Upper lobe of left lung (tissue), 6 donors: ENCODE measurements at regions not wholly inside any gene's neighbourhood (a gene's known extent, or its start where the extent isn't known, plus 50 kb on each side); places are given as distances from the start of the nearest gene placed in this dataset.

Experiments used
- ATAC-seq, 2 donors: fragments of 200-7000 bp; cut with Tn5 transposase; one replicate each; pipeline ENCODE4 v1.9.1; 2022; ENCODE audit warnings: mild to moderate bottlenecking in 2 of 2, moderate library complexity in 2 of 2; ENCODE audit not compliant: low FRiP score in 2 of 2
- DNase-seq, 2 donors: peaks; one replicate each; pipeline ENCODE4 v3.0.0-alpha.2; 2019 to 2020
- H3K27ac ChIP-seq, 4 donors: fragments of 200-600 bp; sonication (generic); one replicate each; pipeline ENCODE4 v1.5.1; 2016 to 2019
- H3K27me3 ChIP-seq, 4 donors: fragments of 200-600 bp; sonication (generic); one replicate each; pipeline ENCODE4 v1.5.1; 2017 to 2019
- H3K36me3 ChIP-seq, 4 donors: fragments of 200-600 bp; sonication (generic); one replicate each; pipeline ENCODE4 v1.5.1; 2016 to 2019
- H3K4me1 ChIP-seq, 4 donors: fragments of 200-600 bp; sonication (generic); one replicate each; pipeline ENCODE4 v1.5.1; 2018 to 2019
- H3K4me3 ChIP-seq, 4 donors: fragments of 200-600 bp; sonication (generic); one replicate each; pipeline ENCODE4 v1.5.1; 2017 to 2019; ENCODE audit warnings: mild to moderate bottlenecking in 2 of 4, moderate library complexity in 1 of 4
- H3K9me3 ChIP-seq, 4 donors: fragments of 200-600 bp; sonication (generic); one replicate each; pipeline ENCODE4 v1.5.1; 2018 to 2019
- CTCF ChIP-seq, 6 experiments: fragments of 450-650 bp in 4 of 6; fragments of 200-600 bp in 2 of 6; sonication (generic) in 2 of 6; IDR thresholded peaks; one replicate each; pipeline ENCODE4 v1.5.1; 2016 to 2019; ENCODE audit warnings: antibody characterized with exemption in 6 of 6
- EP300 ChIP-seq, 4 donors: sonication (generic); formaldehyde crosslinking; IDR thresholded peaks; one replicate each; pipeline ENCODE4 v1.5.1; 2017; ENCODE audit warnings: antibody characterized with exemption in 4 of 4, control low read depth in 2 of 4
- POLR2A ChIP-seq, 4 donors: fragments of 450-650 bp; IDR thresholded peaks; one replicate each; pipeline ENCODE4 v1.5.1; 2016 to 2017; ENCODE audit warnings: antibody characterized with exemption in 4 of 4, mild to moderate bottlenecking in 2 of 4
- POLR2AphosphoS5 ChIP-seq, 2 donors: sonication (generic); formaldehyde crosslinking; IDR thresholded peaks; one replicate each; pipeline ENCODE4 v1.5.1; 2017; ENCODE audit warnings: antibody characterized with exemption in 2 of 2
- WGBS, 2 donors: methylation state at CpG; one replicate each; pipeline ENCODE4 v1.1.5; 2017 to 2018; 5-methylcytosine and 5-hydroxymethylcytosine counted together
- donor health status: DM: no; HTN: no; CAD: no; lungs with moderate emphysema.
- donor health status: DM: no; HTN: yes; CAD: no; lungs with severe emphysema.

- no peak overlapping the region for H3K27ac ChIP-seq
- H3K27me3 ChIP-seq: no peaks in the 10 kb centered on the region
- 89 to 95% methylated on average over 2 of the region's 2 CpGs for WGBS, 2 donors
- no peaks in the 10 kb centered on the region for H3K36me3 ChIP-seq
- peaks cover 9 to 12% (median 11%) of the 10 kb centered on the region in 4 donors for H3K4me1 ChIP-seq
- H3K9me3 ChIP-seq: no peaks in the 10 kb centered on the region
- no peak for DNase-seq
- ATAC-seq: no peak
- TF ChIP-seq POLR2AphosphoS5 (IDR thresholded peaks at IDR 0.05) (no peak), EP300 (IDR thresholded peaks at IDR 0.05) (no peak), CTCF (IDR thresholded peaks at IDR 0.05) (no peak), POLR2A (IDR thresholded peaks at IDR 0.05) (no peak)
- H3K4me3 ChIP-seq: no peak overlapping the region
These were observed 50.2 kb upstream of the AKR1E2 start for GRCh38 chr10:4775808-4776207.

GRCh38 chr10:4772202-4772570 lies 53.8 kb upstream of the AKR1E2 start:
- H3K4me3 ChIP-seq: no peak overlapping the region
- no peaks in the 10 kb centered on the region for H3K27me3 ChIP-seq
- no peak for DNase-seq
- H3K36me3 ChIP-seq: no peaks in the 10 kb centered on the region
- TF ChIP-seq POLR2AphosphoS5 (IDR thresholded peaks at IDR 0.05) (no peak), EP300 (IDR thresholded peaks at IDR 0.05) (no peak), POLR2A (IDR thresholded peaks at IDR 0.05) (no peak)
- H3K9me3 ChIP-seq: no peaks in the 10 kb centered on the region
- 81 to 86% methylated on average over 2 of the region's 2 CpGs for WGBS, 2 donors
- H3K27ac ChIP-seq: no peak overlapping the region
- no peak for ATAC-seq
- peaks cover 9 to 12% (median 10%) of the 10 kb centered on the region in 4 donors for H3K4me1 ChIP-seq

GRCh38 chr10:4771554-4772201 lies 54.3 kb upstream of the AKR1E2 start:
- H3K27ac ChIP-seq: peak overlapping the region in 3 of 4 donors; percentile 42 to 73 (median 64)
- H3K27me3 ChIP-seq: no peaks in the 10 kb centered on the region
- ATAC-seq (no peak), DNase-seq (no peak)
- TF ChIP-seq POLR2AphosphoS5 (IDR thresholded peaks at IDR 0.05): no peak
- 73 to 74% methylated on average over 5 of the region's 5 CpGs for WGBS, 2 donors
- no peaks in the 10 kb centered on the region for H3K36me3 ChIP-seq
- H3K4me1 ChIP-seq: peaks cover 10 to 14% (median 11%) of the 10 kb centered on the region in 4 donors
- no peak overlapping the region for H3K4me3 ChIP-seq
- H3K9me3 ChIP-seq: no peaks in the 10 kb centered on the region

GRCh38 chr10:4770801-4771553 lies 55.0 kb upstream of the AKR1E2 start:
- peaks cover 10 to 18% (median 12%) of the 10 kb centered on the region in 4 donors for H3K4me1 ChIP-seq
- no peak for DNase-seq
- WGBS, 2 donors: 16% methylated on average over 3 of the region's 3 CpGs
- peak in 2 of 6 experiments; percentile 34 to 40 for TF ChIP-seq CTCF (IDR thresholded peaks at IDR 0.05)
- peak in 2 of 4 donors; percentile 55 to 74 for TF ChIP-seq EP300 (IDR thresholded peaks at IDR 0.05)
- TF ChIP-seq POLR2AphosphoS5 (IDR thresholded peaks at IDR 0.05): peak in 1 of 2 donors; percentile 75
- TF ChIP-seq POLR2A (IDR thresholded peaks at IDR 0.05): no peak
- no peak overlapping the region for H3K4me3 ChIP-seq
- no peaks in the 10 kb centered on the region for H3K36me3 ChIP-seq
- peak overlapping the region; percentile 36 to 73 (median 53) for H3K27ac ChIP-seq
- no peaks in the 10 kb centered on the region for H3K9me3 ChIP-seq
- H3K27me3 ChIP-seq: no peaks in the 10 kb centered on the region
- ATAC-seq: peak; percentile 51 to 91

GRCh38 chr10:4768416-4768815 lies 57.6 kb upstream of the AKR1E2 start:
- DNase-seq (no peak), ATAC-seq (no peak)
- H3K9me3 ChIP-seq: no peaks in the 10 kb centered on the region
- no peak for TF ChIP-seq POLR2AphosphoS5 (IDR thresholded peaks at IDR 0.05)
- TF ChIP-seq POLR2A (IDR thresholded peaks at IDR 0.05): no peak
- no peak for TF ChIP-seq CTCF (IDR thresholded peaks at IDR 0.05)
- TF ChIP-seq EP300 (IDR thresholded peaks at IDR 0.05): no peak
- 76 to 85% methylated on average over 2 of the region's 2 CpGs for WGBS, 2 donors
- peaks cover 10 to 18% (median 12%) of the 10 kb centered on the region in 4 donors for H3K4me1 ChIP-seq
- no peak overlapping the region for H3K27ac ChIP-seq
- no peak overlapping the region for H3K4me3 ChIP-seq
- H3K27me3 ChIP-seq: no peaks in the 10 kb centered on the region
- no peaks in the 10 kb centered on the region for H3K36me3 ChIP-seq
